ENCODE measurements at regions not wholly inside any gene's neighbourhood (a gene's known extent, or its start where the extent isn't known, plus 50 kb on each side); places are given as distances from the start of the nearest gene placed in this dataset.

- H4K20me1 ChIP-seq (ENCODE audit: insufficient read depth, low read length) = no peaks in the 10 kb centered on the region
- H3K18ac ChIP-seq (ENCODE audit: low read depth, low read length) = no peak overlapping the region
- H4K91ac ChIP-seq (ENCODE audit: insufficient read depth, low read depth, low read length) = no peak overlapping the region
- no peak overlapping the region for H3K4ac ChIP-seq (ENCODE audit: low read depth, low read length)
- H3K4me3 ChIP-seq (ENCODE audit: insufficient read depth, low read depth, low read length) = no peak overlapping the region
- dilution Hi-C loops (cut with HindIII; ENCODE audit: low sequenced_read_pairs, unreplicated experiment) (no loop called here), in situ Hi-C loops (cut with MboI; ENCODE audit: low sequenced_read_pairs) (no loop called here), intact Hi-C loops (cut with micrococcal nuclease) (no loop called here)
- no peaks in the 10 kb centered on the region for H3K9me1 ChIP-seq (ENCODE audit: insufficient read depth, low read length)
- H3K27me3 ChIP-seq (ENCODE audit: control insufficient read depth, insufficient read depth, low read length) = no peaks in the 10 kb centered on the region; the same call in 1 of the 2 replicates
- H4K5ac ChIP-seq (ENCODE audit: low read depth, low read length) = no peak overlapping the region
- no peak overlapping the region for H3K14ac ChIP-seq (replicated peaks; ENCODE audit: low read depth, low read length)
- H3K23ac ChIP-seq (ENCODE audit: low read depth, low read length) = no peak overlapping the region
- H2AK9ac ChIP-seq (replicated peaks; ENCODE audit: low read depth, low read length, poor library complexity) = no peak overlapping the region
- CTCF ChIA-PET = no interaction called here
- no peak overlapping the region for H2AK5ac ChIP-seq (ENCODE audit: low read depth, low read length)
- no peak overlapping the region for H3K56ac ChIP-seq (ENCODE audit: extremely low read depth, insufficient read depth, low read length)
- no peak overlapping the region for H2BK15ac ChIP-seq (ENCODE audit: low read depth, low read length)
- H3K27ac ChIP-seq (ENCODE audit: insufficient read depth, low read length) = no peak overlapping the region
- no peaks in the 10 kb centered on the region for H3K36me3 ChIP-seq (ENCODE audit: control insufficient read depth, insufficient read depth, low read length)
- H3K4me1 ChIP-seq (ENCODE audit: control insufficient read depth, insufficient read depth, low read length) = no peaks in the 10 kb centered on the region
- no peaks in the 10 kb centered on the region for H3K9me3 ChIP-seq (ENCODE audit: control insufficient read depth, insufficient read depth, low read length)
- no peak for DNase-seq
- no peak overlapping the region for H2AFZ ChIP-seq (replicated peaks; ENCODE audit: low read length, poor library complexity)
- ATAC-seq (ENCODE audit: low read depth) = no peak
- no peak overlapping the region for H3K9ac ChIP-seq (ENCODE audit: low read depth, low read length)
- POLR2A ChIA-PET (ENCODE audit: unreplicated experiment) = no interaction called here
- H2BK5ac ChIP-seq (ENCODE audit: low read depth, low read length, poor library complexity, severe bottlenecking) = no peak overlapping the region
- no peak overlapping the region for H4K8ac ChIP-seq (ENCODE audit: low read depth in 2 of 2, low read length in 2 of 2)
- H3K79me1 ChIP-seq (ENCODE audit: low read depth in 1 of 2, low read length in 2 of 2) = no peaks in the 10 kb centered on the region
- BruUV-seq (replicated peaks) = no TSS peak
- no CpG with 5 or more reads among the region's 2 CpGs for WGBS, 2 experiments (ENCODE audit: extremely low coverage in 2 of 2, insufficient read length in 1 of 2)
- TF ChIP-seq MXI1 (IDR thresholded peaks at IDR 0.05; ENCODE audit: borderline replicate concordance, low read depth, low read length) (no peak), FOS (IDR thresholded peaks at IDR 0.05; ENCODE audit: low read depth, low read length) (no peak), MAFK (IDR thresholded peaks at IDR 0.05; ENCODE audit: low read depth, low read length) (no peak), ELK1 (IDR thresholded peaks at IDR 0.05; ENCODE audit: borderline replicate concordance, low read depth, low read length) (no peak), POLR2A (IDR thresholded peaks at IDR 0.05; ENCODE audit: low read depth, low read length) (no peak), RFX5 (IDR thresholded peaks at IDR 0.05; ENCODE audit: low read depth, low read length) (no peak), CHD1 (IDR thresholded peaks at IDR 0.05; ENCODE audit: low read depth, low read length) (no peak), SMC3 (IDR thresholded peaks at IDR 0.05; ENCODE audit: low read depth, low read length) (no peak), MAZ (IDR thresholded peaks at IDR 0.05; ENCODE audit: borderline replicate concordance, low read depth, low read length) (no peak), CEBPB (IDR thresholded peaks at IDR 0.05; ENCODE audit: low read depth, low read length) (no peak), NFE2L2 (IDR thresholded peaks at IDR 0.05; ENCODE audit: low read depth, low read length) (no peak), RAD21 (IDR thresholded peaks at IDR 0.05; ENCODE audit: low read length) (no peak), BHLHE40 (IDR thresholded peaks at IDR 0.05; ENCODE audit: low read depth, low read length) (no peak), RCOR1 (IDR thresholded peaks at IDR 0.05; ENCODE audit: insufficient replicate concordance, low read length) (no peak)
- TF ChIP-seq, protein P1, sequence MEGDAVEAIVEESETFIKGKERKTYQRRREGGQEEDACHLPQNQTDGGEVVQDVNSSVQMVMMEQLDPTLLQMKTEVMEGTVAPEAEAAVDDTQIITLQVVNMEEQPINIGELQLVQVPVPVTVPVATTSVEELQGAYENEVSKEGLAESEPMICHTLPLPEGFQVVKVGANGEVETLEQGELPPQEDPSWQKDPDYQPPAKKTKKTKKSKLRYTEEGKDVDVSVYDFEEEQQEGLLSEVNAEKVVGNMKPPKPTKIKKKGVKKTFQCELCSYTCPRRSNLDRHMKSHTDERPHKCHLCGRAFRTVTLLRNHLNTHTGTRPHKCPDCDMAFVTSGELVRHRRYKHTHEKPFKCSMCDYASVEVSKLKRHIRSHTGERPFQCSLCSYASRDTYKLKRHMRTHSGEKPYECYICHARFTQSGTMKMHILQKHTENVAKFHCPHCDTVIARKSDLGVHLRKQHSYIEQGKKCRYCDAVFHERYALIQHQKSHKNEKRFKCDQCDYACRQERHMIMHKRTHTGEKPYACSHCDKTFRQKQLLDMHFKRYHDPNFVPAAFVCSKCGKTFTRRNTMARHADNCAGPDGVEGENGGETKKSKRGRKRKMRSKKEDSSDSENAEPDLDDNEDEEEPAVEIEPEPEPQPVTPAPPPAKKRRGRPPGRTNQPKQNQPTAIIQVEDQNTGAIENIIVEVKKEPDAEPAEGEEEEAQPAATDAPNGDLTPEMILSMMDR (conservative IDR thresholded peaks at IDR 0.05; ENCODE audit: low read depth, low read length) = no peak
- TF ChIP-seq, protein P2, sequence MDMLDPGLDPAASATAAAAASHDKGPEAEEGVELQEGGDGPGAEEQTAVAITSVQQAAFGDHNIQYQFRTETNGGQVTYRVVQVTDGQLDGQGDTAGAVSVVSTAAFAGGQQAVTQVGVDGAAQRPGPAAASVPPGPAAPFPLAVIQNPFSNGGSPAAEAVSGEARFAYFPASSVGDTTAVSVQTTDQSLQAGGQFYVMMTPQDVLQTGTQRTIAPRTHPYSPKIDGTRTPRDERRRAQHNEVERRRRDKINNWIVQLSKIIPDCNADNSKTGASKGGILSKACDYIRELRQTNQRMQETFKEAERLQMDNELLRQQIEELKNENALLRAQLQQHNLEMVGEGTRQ (IDR thresholded peaks at IDR 0.05; ENCODE audit: low read depth, low read length) = no peak
- no peak overlapping the region for H2BK120ac ChIP-seq (ENCODE audit: low read depth, low read length)
- H3K4me2 ChIP-seq (ENCODE audit: low read depth, low read length) = no peak overlapping the region
- H2BK20ac ChIP-seq (ENCODE audit: low read depth, low read length) = no peak overlapping the region
These were observed 539.1 kb downstream of the PRKD1 start for GRCh38 chr14:29388571-29388970.

All from IMR-90 (cell line).